D721Med (cell line): ENCODE measurements at regions not wholly inside any gene's neighbourhood (a gene's known extent, or its start where the extent isn't known, plus 50 kb on each side); places are given as distances from the start of the nearest gene placed in this dataset.

ENCODE experiments used
- DNase-seq: peaks from one replicate; pipeline ENCODE4 v3.0.0; 2011; ENCODE audit warnings: low spot score; ENCODE audit not compliant: insufficient read length
- FAIRE-seq: peaks from 2 replicates; lab custom pipeline; 2011; peaks lifted over from hg19 to GRCh38; lab: Jason Lieb, UNC
- CTCF ChIP-seq: IDR thresholded peaks from 2 replicates; pipeline ENCODE4 v1.5.1; 2012; ENCODE audit warnings: mild to moderate bottlenecking, control low read depth; ENCODE audit not compliant: insufficient read depth; ENCODE audit errors: missing control alignments

GRCh38 chr2:65731476-65731875, 299.1 kb upstream of the SPRED2 start:
- no peak for DNase-seq
- no peak for TF ChIP-seq CTCF
- FAIRE-seq, result no peak

- DNase-seq, result no peak
- FAIRE-seq, result no peak
Measured at GRCh38 chr2:65730186-65730585, 297.8 kb upstream of the SPRED2 start.

GRCh38 chr2:65729246-65729645, 296.8 kb upstream of the SPRED2 start:
- FAIRE-seq (no peak), DNase-seq (no peak)
- TF ChIP-seq CTCF, result no peak

More at GRCh38 chr2:65730186-65730585, 297.8 kb upstream of the SPRED2 start:
- TF ChIP-seq CTCF, result no peak

- no peak for TF ChIP-seq CTCF
- FAIRE-seq (no peak), DNase-seq (no peak)
Measured at GRCh38 chr2:65728477-65729180, 296.2 kb upstream of the SPRED2 start.

- TF ChIP-seq CTCF, result no peak
- DNase-seq (no peak), FAIRE-seq (no peak)
Measured at GRCh38 chr2:65727816-65728215, 295.4 kb upstream of the SPRED2 start.

- DNase-seq, result no peak
- no peak for FAIRE-seq
- no peak for TF ChIP-seq CTCF
Measured at GRCh38 chr2:65727381-65727780, 295.0 kb upstream of the SPRED2 start.

- TF ChIP-seq CTCF, result no peak
- DNase-seq (no peak), FAIRE-seq (no peak)
Measured at GRCh38 chr2:65724752-65725151, 292.4 kb upstream of the SPRED2 start.
